Epithelial cell of esophagus (primary cell): ENCODE measurements at regions not wholly inside any gene's neighbourhood (a gene's known extent, or its start where the extent isn't known, plus 50 kb on each side); places are given as distances from the start of the nearest gene placed in this dataset.

Experiments used
- DNase-seq: peaks from one replicate; pipeline ENCODE4 v3.0.0; 2010; ENCODE audit warnings: low read depth
- H3K4me3 ChIP-seq: 2 replicates; pipeline ENCODE4 v1.5.1; 2011; ENCODE audit warnings: mild to moderate bottlenecking, low read length, control low read depth
- CTCF ChIP-seq: IDR thresholded peaks from 2 replicates; pipeline ENCODE4 v1.5.1; 2011; ENCODE audit warnings: low read depth, mild to moderate bottlenecking, low read length, control low read depth, inconsistent platforms; ENCODE audit not compliant: insufficient read depth; ENCODE audit errors: missing control alignments

GRCh38 chr3:10561162-10561945 is 56.0 kb upstream of the ATP2B2 start:
- no peak overlapping the region for H3K4me3 ChIP-seq
- no peak for DNase-seq
- TF ChIP-seq CTCF = no peak

GRCh38 chr3:10561946-10562560 is 56.7 kb upstream of the ATP2B2 start:
- TF ChIP-seq CTCF = no peak
- no peak overlapping the region for H3K4me3 ChIP-seq
- DNase-seq = no peak

- no peak for TF ChIP-seq CTCF
- no peak for DNase-seq
Observed at GRCh38 chr3:10563396-10563795, 58.0 kb upstream of the ATP2B2 start.

GRCh38 chr3:10565814-10566213 is 60.4 kb upstream of the ATP2B2 start:
- no peak overlapping the region for H3K4me3 ChIP-seq
- no peak for TF ChIP-seq CTCF
- DNase-seq = no peak

More at GRCh38 chr3:10563396-10563795, 58.0 kb upstream of the ATP2B2 start:
- no peak overlapping the region for H3K4me3 ChIP-seq

- TF ChIP-seq CTCF = no peak
- no peak for DNase-seq
- H3K4me3 ChIP-seq = no peak overlapping the region
Observed at GRCh38 chr3:10566451-10566850, 61.1 kb upstream of the ATP2B2 start.

- no peak overlapping the region for H3K4me3 ChIP-seq
- no peak for DNase-seq
- TF ChIP-seq CTCF = no peak
Observed at GRCh38 chr3:10568549-10568948, 63.2 kb upstream of the ATP2B2 start.

- no peak overlapping the region for H3K4me3 ChIP-seq
- TF ChIP-seq CTCF = no peak
- no peak for DNase-seq
Observed at GRCh38 chr3:10570196-10570946, 65.0 kb upstream of the ATP2B2 start.
